H1 (cell line): ENCODE measurements at regions not wholly inside any gene's neighbourhood (a gene's known extent, or its start where the extent isn't known, plus 50 kb on each side); places are given as distances from the start of the nearest gene placed in this dataset.

Experiments used
- TF ChIP-seq, protein P1 (sequence below): fragments of 300-600 bp; sonication (generic); IDR thresholded peaks from 2 replicates; pipeline ENCODE4 v1.7.1; 2012; ENCODE audit warnings: low read length, moderate library complexity, mild to moderate bottlenecking, inconsistent platforms; ENCODE audit not compliant: insufficient replicate concordance

DNA sequence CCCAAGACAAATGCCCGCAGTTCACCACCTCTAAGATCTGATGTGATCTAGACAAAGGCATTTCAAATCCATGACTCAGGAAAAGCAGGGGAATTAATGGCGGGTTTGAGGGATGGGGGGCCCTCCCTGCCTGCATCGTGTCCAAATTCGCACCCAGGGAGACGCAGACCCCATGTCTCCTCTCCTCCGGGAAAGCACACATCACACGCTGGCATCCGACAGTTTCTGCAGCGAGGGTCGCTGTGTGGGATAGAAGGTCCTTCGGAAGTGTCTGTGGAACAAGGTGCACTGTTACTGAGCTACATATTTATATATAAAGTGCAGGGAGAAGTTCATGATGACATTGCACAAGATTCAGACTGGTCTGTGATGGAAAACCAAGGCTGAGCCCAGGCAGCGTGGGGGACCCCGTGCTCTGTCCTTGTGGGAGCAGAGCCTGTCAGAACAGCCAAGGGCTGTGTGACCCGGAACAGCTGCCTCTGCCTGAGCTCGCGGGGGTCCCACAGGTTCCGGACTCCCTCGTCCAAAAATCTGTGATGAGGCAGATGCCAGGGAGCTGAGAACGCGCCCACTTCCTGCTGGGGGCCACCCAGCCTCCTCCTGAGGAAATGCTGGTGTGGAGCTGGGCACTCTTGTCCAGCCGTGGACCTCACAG, 82.3 kb upstream of the CTDP1 start (continued):
- TF ChIP-seq, protein P1, sequence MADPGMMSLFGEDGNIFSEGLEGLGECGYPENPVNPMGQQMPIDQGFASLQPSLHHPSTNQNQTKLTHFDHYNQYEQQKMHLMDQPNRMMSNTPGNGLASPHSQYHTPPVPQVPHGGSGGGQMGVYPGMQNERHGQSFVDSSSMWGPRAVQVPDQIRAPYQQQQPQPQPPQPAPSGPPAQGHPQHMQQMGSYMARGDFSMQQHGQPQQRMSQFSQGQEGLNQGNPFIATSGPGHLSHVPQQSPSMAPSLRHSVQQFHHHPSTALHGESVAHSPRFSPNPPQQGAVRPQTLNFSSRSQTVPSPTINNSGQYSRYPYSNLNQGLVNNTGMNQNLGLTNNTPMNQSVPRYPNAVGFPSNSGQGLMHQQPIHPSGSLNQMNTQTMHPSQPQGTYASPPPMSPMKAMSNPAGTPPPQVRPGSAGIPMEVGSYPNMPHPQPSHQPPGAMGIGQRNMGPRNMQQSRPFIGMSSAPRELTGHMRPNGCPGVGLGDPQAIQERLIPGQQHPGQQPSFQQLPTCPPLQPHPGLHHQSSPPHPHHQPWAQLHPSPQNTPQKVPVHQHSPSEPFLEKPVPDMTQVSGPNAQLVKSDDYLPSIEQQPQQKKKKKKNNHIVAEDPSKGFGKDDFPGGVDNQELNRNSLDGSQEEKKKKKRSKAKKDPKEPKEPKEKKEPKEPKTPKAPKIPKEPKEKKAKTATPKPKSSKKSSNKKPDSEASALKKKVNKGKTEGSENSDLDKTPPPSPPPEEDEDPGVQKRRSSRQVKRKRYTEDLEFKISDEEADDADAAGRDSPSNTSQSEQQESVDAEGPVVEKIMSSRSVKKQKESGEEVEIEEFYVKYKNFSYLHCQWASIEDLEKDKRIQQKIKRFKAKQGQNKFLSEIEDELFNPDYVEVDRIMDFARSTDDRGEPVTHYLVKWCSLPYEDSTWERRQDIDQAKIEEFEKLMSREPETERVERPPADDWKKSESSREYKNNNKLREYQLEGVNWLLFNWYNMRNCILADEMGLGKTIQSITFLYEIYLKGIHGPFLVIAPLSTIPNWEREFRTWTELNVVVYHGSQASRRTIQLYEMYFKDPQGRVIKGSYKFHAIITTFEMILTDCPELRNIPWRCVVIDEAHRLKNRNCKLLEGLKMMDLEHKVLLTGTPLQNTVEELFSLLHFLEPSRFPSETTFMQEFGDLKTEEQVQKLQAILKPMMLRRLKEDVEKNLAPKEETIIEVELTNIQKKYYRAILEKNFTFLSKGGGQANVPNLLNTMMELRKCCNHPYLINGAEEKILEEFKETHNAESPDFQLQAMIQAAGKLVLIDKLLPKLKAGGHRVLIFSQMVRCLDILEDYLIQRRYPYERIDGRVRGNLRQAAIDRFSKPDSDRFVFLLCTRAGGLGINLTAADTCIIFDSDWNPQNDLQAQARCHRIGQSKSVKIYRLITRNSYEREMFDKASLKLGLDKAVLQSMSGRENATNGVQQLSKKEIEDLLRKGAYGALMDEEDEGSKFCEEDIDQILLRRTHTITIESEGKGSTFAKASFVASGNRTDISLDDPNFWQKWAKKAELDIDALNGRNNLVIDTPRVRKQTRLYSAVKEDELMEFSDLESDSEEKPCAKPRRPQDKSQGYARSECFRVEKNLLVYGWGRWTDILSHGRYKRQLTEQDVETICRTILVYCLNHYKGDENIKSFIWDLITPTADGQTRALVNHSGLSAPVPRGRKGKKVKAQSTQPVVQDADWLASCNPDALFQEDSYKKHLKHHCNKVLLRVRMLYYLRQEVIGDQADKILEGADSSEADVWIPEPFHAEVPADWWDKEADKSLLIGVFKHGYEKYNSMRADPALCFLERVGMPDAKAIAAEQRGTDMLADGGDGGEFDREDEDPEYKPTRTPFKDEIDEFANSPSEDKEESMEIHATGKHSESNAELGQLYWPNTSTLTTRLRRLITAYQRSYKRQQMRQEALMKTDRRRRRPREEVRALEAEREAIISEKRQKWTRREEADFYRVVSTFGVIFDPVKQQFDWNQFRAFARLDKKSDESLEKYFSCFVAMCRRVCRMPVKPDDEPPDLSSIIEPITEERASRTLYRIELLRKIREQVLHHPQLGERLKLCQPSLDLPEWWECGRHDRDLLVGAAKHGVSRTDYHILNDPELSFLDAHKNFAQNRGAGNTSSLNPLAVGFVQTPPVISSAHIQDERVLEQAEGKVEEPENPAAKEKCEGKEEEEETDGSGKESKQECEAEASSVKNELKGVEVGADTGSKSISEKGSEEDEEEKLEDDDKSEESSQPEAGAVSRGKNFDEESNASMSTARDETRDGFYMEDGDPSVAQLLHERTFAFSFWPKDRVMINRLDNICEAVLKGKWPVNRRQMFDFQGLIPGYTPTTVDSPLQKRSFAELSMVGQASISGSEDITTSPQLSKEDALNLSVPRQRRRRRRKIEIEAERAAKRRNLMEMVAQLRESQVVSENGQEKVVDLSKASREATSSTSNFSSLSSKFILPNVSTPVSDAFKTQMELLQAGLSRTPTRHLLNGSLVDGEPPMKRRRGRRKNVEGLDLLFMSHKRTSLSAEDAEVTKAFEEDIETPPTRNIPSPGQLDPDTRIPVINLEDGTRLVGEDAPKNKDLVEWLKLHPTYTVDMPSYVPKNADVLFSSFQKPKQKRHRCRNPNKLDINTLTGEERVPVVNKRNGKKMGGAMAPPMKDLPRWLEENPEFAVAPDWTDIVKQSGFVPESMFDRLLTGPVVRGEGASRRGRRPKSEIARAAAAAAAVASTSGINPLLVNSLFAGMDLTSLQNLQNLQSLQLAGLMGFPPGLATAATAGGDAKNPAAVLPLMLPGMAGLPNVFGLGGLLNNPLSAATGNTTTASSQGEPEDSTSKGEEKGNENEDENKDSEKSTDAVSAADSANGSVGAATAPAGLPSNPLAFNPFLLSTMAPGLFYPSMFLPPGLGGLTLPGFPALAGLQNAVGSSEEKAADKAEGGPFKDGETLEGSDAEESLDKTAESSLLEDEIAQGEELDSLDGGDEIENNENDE: no peak
